ENCODE measurements at regions not wholly inside any gene's neighbourhood (a gene's known extent, or its start where the extent isn't known, plus 50 kb on each side); places are given as distances from the start of the nearest gene placed in this dataset.
"Not testable (repeated sequence)": the region's sequence is repeated elsewhere in the genome, so short reads cannot be mapped to it uniquely, and the experiment has no call there.

DNA sequence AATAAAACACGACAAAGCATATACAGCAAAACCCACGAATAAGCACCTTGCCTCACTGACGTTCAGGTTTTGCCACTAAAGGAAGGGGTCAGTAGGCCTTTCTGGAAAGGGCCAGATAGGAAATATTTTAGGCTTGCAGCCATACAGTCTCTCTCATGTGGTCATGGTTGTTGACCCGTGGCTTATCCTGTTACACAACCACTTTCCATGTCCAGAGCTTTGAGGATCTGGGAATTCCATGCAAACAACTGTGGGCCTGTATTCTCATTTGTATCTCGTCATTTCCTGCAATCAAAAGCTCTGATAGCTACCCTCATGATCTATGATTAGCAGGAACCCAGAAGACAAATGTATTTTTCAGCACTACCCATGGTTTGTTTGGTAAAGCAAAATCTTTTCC is 108.3 kb downstream of the DRD1 start:
- no CpG with 5 or more reads among the region's 5 CpGs for WGBS (ENCODE audit: extremely low coverage, insufficient coverage, insufficient read length)
- H2BK12ac ChIP-seq (ENCODE audit: low read length) = no peak overlapping the region

DNA sequence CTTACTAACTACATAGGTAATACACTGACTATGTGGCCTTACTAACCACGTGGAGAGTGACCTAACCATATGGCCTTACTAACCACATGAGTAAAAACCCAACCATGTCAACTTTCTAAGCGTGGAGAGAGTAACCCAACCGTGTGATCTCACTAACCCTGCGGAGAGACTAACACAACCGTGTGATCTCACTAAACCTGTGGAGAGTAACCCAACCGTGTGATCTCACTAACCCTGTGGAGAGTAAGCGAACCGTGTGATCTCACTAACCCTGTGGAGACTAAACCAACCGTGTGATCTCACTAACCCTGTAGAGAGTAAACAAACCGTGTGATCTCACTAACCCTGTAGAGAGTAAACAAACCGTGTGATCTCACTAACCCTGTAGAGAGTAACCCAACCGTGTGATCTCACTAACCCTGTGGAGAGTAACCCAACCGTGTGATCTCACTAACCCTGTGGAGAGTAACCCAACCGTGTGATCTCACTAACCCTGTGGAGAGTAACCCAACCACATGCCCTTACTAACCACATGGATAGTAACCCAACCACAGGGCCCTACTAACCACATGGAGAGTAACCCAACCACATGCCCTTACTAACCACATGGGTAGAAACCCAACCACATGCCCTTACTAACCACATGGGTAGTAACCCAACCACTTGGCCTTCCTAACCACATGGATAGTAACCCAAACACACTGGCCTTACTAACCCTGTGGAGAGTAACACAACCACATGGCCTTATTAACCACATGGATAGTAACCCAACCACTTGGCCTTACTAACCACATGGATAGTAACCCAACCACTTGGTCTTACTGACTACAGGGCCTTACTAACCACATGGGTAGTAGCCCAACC is 112.6 kb downstream of the DRD1 start:
- H3K18ac ChIP-seq (ENCODE audit: low read length); H3K9me3 ChIP-seq (ENCODE audit: insufficient read depth, low read depth, low read length); H3K79me1 ChIP-seq (ENCODE audit: low read length); H2BK12ac ChIP-seq (ENCODE audit: low read length); H3K23ac ChIP-seq (ENCODE audit: low read length); H3K14ac ChIP-seq (ENCODE audit: low read length); H3K27ac ChIP-seq (ENCODE audit: low read depth, low read length); H3K27me3 ChIP-seq (ENCODE audit: insufficient read depth, low read length); DNase-seq; H3K4me3 ChIP-seq (ENCODE audit: low read depth, low read length); H4K91ac ChIP-seq (ENCODE audit: low read depth, low read length); H2AK5ac ChIP-seq (ENCODE audit: low read length); H4K8ac ChIP-seq (ENCODE audit: low read depth, low read length); H2BK5ac ChIP-seq (ENCODE audit: low read depth, low read length, poor library complexity); H2AFZ ChIP-seq (ENCODE audit: insufficient read depth, low read length, poor library complexity); H2BK120ac ChIP-seq (ENCODE audit: insufficient read depth, low read length, poor library complexity); H3K4ac ChIP-seq (ENCODE audit: low read depth, low read length); H3K4me2 ChIP-seq (ENCODE audit: low read length); H3K79me2 ChIP-seq (ENCODE audit: control insufficient read depth, insufficient read depth, low read length, poor library complexity); H3K4me1 ChIP-seq (ENCODE audit: control insufficient read depth in 1 of 2, insufficient read depth in 2 of 2, low read length in 2 of 2); H3K36me3 ChIP-seq (ENCODE audit: control insufficient read depth in 1 of 2, insufficient read depth in 2 of 2, low read length in 2 of 2); H4K12ac ChIP-seq (ENCODE audit: low read depth, low read length); H3K9ac ChIP-seq (ENCODE audit: low read length): not testable (repeated sequence)
- WGBS (ENCODE audit: extremely low coverage, insufficient coverage, insufficient read length) = no CpG with 5 or more reads among the region's 14 CpGs

More for the DNA sequence above, 108.3 kb downstream of the DRD1 start:
- no peak overlapping the region for H2BK5ac ChIP-seq (ENCODE audit: low read depth, low read length, poor library complexity)
- no peak overlapping the region for H3K9ac ChIP-seq (ENCODE audit: low read length)
- no peak for DNase-seq
- H3K4me1 ChIP-seq (ENCODE audit: control insufficient read depth in 1 of 2, insufficient read depth in 2 of 2, low read length in 2 of 2) = no peaks in the 10 kb centered on the region
- no peak overlapping the region for H3K4ac ChIP-seq (ENCODE audit: low read depth, low read length)
- no peak overlapping the region for H2AK5ac ChIP-seq (ENCODE audit: low read length)
- no peaks in the 10 kb centered on the region for H3K79me2 ChIP-seq (ENCODE audit: control insufficient read depth, insufficient read depth, low read length, poor library complexity)
- no peak overlapping the region for H4K8ac ChIP-seq (ENCODE audit: low read depth, low read length)
- H3K9me3 ChIP-seq (ENCODE audit: insufficient read depth, low read depth, low read length) = peaks cover 2% of the 10 kb centered on the region
- H3K4me2 ChIP-seq (ENCODE audit: low read length) = no peak overlapping the region
- no peaks in the 10 kb centered on the region for H3K36me3 ChIP-seq (ENCODE audit: control insufficient read depth in 1 of 2, insufficient read depth in 2 of 2, low read length in 2 of 2)
- no peak overlapping the region for H2AFZ ChIP-seq (ENCODE audit: insufficient read depth, low read length, poor library complexity)
- no peak overlapping the region for H4K12ac ChIP-seq (ENCODE audit: low read depth, low read length)
- no peak overlapping the region for H3K18ac ChIP-seq (ENCODE audit: low read length)
- H4K91ac ChIP-seq (ENCODE audit: low read depth, low read length) = no peak overlapping the region
- H3K14ac ChIP-seq (ENCODE audit: low read length) = no peak overlapping the region
- H3K23ac ChIP-seq (ENCODE audit: low read length) = no peak overlapping the region
- no peak overlapping the region for H2BK120ac ChIP-seq (ENCODE audit: insufficient read depth, low read length, poor library complexity)
- no peak overlapping the region for H3K4me3 ChIP-seq (ENCODE audit: low read depth, low read length)
- no peaks in the 10 kb centered on the region for H3K79me1 ChIP-seq (ENCODE audit: low read length)
- H3K27ac ChIP-seq (ENCODE audit: low read depth, low read length) = no peak overlapping the region
- H3K27me3 ChIP-seq (ENCODE audit: insufficient read depth, low read length) = no peaks in the 10 kb centered on the region

DNA sequence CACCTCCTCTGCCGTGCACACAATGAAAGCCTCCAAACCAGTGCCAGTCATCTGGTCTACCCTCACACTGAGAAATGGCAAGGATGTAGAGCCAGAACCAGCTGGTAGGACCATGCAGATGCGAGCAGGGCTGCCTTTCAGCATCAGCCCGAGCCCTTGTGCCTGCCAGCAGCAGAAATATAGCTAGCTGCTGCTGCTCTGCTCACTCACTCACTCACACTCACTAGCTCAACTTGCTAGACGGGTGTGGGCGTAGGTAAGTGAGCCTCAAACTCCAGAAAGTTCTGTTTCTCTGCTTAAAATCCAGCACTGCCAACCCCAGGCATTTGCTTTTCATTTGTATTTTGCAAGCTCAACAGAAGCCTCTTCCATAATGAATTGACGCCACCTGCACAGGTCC is 114.0 kb downstream of the DRD1 start:
- Histone ChIP-seq H3K27ac (ENCODE audit: low read depth, low read length) (no peak overlapping the region), H4K91ac (ENCODE audit: low read depth, low read length) (no peak overlapping the region), H4K12ac (ENCODE audit: low read depth, low read length) (no peak overlapping the region), H4K8ac (ENCODE audit: low read depth, low read length) (no peak overlapping the region), H3K4me1 (ENCODE audit: control insufficient read depth in 1 of 2, insufficient read depth in 2 of 2, low read length in 2 of 2) (no peaks in the 10 kb centered on the region), H2AK5ac (ENCODE audit: low read length) (no peak overlapping the region), H3K36me3 (ENCODE audit: control insufficient read depth in 1 of 2, insufficient read depth in 2 of 2, low read length in 2 of 2) (no peaks in the 10 kb centered on the region), H3K9me3 (ENCODE audit: insufficient read depth, low read depth, low read length) (no peaks in the 10 kb centered on the region), H3K18ac (ENCODE audit: low read length) (no peak overlapping the region), H2BK12ac (ENCODE audit: low read length) (no peak overlapping the region), H3K4me2 (ENCODE audit: low read length) (no peak overlapping the region), H3K79me1 (ENCODE audit: low read length) (no peaks in the 10 kb centered on the region), H3K4ac (ENCODE audit: low read depth, low read length) (no peak overlapping the region), H3K14ac (ENCODE audit: low read length) (no peak overlapping the region), H2AFZ (ENCODE audit: insufficient read depth, low read length, poor library complexity) (no peak overlapping the region), H3K79me2 (ENCODE audit: control insufficient read depth, insufficient read depth, low read length, poor library complexity) (no peaks in the 10 kb centered on the region), H2BK120ac (ENCODE audit: insufficient read depth, low read length, poor library complexity) (no peak overlapping the region), H3K23ac (ENCODE audit: low read length) (no peak overlapping the region), H3K9ac (ENCODE audit: low read length) (no peak overlapping the region), H2BK5ac (ENCODE audit: low read depth, low read length, poor library complexity) (no peak overlapping the region), H3K27me3 (ENCODE audit: insufficient read depth, low read length) (no peaks in the 10 kb centered on the region), H3K4me3 (ENCODE audit: low read depth, low read length) (no peak overlapping the region)
- no CpG with 5 or more reads among the region's 6 CpGs for WGBS (ENCODE audit: extremely low coverage, insufficient coverage, insufficient read length)
- DNase-seq = no peak

DNA sequence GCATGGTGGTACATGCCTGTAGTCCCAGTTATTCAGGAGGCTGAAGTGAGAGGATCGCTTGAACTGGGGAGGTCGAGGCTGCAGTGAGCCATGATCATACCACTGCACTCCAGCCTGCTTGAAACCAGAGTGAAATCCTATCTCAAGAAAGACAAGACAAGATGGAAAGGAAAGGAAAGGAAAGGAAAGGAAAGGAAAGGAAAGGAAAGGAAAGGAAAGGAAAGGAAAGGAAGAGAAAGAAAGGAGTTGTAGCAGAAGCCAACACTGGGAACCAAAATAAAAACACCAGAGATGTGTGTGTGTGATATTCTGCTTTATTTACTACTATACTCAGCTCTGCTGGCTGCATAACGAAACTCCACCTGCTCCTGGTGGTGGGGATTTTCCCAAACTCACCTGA is 115.3 kb downstream of the DRD1 start:
- no peaks in the 10 kb centered on the region for H3K36me3 ChIP-seq (ENCODE audit: control insufficient read depth in 1 of 2, insufficient read depth in 2 of 2, low read length in 2 of 2)
- no peak for DNase-seq
- H3K14ac ChIP-seq (ENCODE audit: low read length) = no peak overlapping the region
- no CpG with 5 or more reads among the region's 3 CpGs for WGBS (ENCODE audit: extremely low coverage, insufficient coverage, insufficient read length)
- no peak overlapping the region for H3K27ac ChIP-seq (ENCODE audit: low read depth, low read length)
- no peak overlapping the region for H3K4ac ChIP-seq (ENCODE audit: low read depth, low read length)
- H4K8ac ChIP-seq (ENCODE audit: low read depth, low read length) = no peak overlapping the region
- H2BK12ac ChIP-seq (ENCODE audit: low read length) = no peak overlapping the region
- no peak overlapping the region for H2BK120ac ChIP-seq (ENCODE audit: insufficient read depth, low read length, poor library complexity)
- no peak overlapping the region for H3K9ac ChIP-seq (ENCODE audit: low read length)
- H4K12ac ChIP-seq (ENCODE audit: low read depth, low read length) = no peak overlapping the region
- no peak overlapping the region for H3K4me2 ChIP-seq (ENCODE audit: low read length)
- no peak overlapping the region for H2AFZ ChIP-seq (ENCODE audit: insufficient read depth, low read length, poor library complexity)
- no peaks in the 10 kb centered on the region for H3K79me2 ChIP-seq (ENCODE audit: control insufficient read depth, insufficient read depth, low read length, poor library complexity)
- H3K79me1 ChIP-seq (ENCODE audit: low read length) = no peaks in the 10 kb centered on the region
- no peak overlapping the region for H3K23ac ChIP-seq (ENCODE audit: low read length)
- no peaks in the 10 kb centered on the region for H3K4me1 ChIP-seq (ENCODE audit: control insufficient read depth in 1 of 2, insufficient read depth in 2 of 2, low read length in 2 of 2)
- no peak overlapping the region for H3K18ac ChIP-seq (ENCODE audit: low read length)
- H4K91ac ChIP-seq (ENCODE audit: low read depth, low read length) = no peak overlapping the region
- H2BK5ac ChIP-seq (ENCODE audit: low read depth, low read length, poor library complexity) = no peak overlapping the region
- no peaks in the 10 kb centered on the region for H3K27me3 ChIP-seq (ENCODE audit: insufficient read depth, low read length)
- no peak overlapping the region for H3K4me3 ChIP-seq (ENCODE audit: low read depth, low read length)
- H2AK5ac ChIP-seq (ENCODE audit: low read length) = no peak overlapping the region
- H3K9me3 ChIP-seq (ENCODE audit: insufficient read depth, low read depth, low read length) = no peaks in the 10 kb centered on the region
